ENCODE measurements at regions not wholly inside any gene's neighbourhood (a gene's known extent, or its start where the extent isn't known, plus 50 kb on each side); places are given as distances from the start of the nearest gene placed in this dataset.
"Not testable (repeated sequence)": the region's sequence is repeated elsewhere in the genome, so short reads cannot be mapped to it uniquely, and the experiment has no call there.

DNA sequence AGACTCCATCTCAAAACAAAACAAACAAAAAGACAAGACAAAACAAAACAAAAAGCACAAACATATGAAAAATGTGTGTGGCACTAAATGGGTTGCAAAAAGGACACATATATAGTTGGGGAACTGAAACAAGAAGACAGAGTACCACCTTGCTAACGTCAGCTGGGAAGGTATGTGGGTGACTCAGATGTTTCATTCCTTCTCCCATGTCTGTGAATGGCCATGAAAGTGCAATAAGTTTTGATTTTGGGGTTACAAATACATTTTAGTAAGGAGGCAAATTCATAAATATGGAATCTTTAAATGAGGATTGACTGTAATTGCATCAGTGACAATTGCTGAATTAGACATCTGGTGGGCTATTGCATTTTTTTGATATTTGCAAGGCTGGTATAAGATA is 81.6 kb upstream of the KLF4 start:
- DNase-seq, result no peak

DNA sequence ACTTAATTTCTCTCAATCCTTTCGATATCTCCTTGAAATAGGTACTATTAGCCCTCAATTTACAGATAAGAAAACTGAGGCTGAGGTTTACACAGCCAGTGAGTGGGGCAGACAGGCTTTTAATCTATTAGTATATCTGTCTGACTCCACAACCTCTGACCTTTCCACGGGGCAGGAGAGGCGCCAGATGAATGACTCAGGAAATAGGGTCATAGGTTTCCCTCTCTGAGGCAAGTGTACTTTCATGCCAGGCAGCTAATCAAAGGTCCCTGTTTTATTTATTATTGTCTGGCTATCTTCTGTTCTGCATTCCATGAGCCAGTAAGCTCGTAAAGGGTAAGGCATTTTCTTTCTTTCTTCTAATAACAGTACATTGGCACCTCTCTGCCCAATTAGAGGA is 79.6 kb upstream of the KLF4 start:
- DNase-seq, result no peak

DNA sequence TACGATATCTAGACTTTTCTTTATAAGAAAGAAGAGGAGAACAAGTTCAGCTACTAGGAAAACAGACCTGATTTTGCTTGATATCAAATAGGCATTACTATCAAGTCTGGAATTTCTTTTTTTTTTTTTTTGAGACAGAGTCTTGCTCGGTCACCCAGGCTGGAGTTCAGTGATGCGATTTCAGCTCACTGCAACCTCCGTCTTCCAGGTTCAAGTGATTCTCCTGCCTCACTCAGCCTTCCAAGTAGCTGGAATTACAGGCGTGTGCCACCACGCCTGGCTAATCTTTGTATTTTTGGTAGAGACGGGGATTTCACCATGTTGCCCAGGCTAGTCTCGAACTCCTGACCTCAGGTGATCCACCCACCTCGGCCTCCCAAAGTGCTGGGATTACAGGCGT is 78.8 kb upstream of the KLF4 start:
- not testable (repeated sequence) for DNase-seq

DNA sequence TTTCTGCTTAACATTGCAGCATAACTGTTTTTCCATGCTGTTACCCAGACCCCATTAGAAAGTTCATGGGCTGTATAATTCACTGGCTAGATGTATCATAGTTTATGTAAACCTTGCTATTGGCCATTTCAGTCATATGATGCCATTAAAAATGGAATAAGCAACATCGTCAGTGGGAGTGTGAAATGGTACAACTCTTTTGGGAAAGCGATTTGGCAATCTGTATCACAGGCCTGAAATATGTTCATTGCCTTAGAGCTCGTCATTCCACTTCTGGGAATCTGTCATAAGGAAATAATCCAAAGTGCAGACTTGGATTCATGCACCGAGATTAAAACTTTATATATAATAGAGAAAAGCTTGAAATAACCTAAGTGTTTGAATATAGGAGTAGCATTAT is 77.9 kb upstream of the KLF4 start:
- no peak for DNase-seq

DNA sequence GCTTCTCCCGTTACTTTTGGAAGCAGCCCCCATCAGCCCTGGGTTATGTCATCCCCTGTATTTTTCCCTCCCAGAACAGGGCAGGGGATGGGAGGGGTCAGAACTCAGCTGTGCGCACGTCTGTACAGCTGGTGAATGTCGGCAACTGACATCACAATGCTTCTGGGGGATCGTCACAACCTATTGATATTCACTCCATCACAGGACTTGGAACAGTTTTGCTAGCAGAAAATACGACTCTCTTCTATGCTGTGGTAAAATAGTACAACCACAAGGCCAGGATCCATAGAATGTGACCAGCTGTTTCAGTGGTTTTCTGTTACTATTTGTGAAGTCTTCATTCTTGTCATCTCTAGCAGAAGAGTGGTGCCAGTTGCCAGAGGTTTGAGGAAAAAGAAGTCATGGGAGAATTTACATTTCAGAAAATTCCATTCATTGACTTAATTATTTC is 77.1 kb upstream of the KLF4 start:
- no peak for DNase-seq

DNA sequence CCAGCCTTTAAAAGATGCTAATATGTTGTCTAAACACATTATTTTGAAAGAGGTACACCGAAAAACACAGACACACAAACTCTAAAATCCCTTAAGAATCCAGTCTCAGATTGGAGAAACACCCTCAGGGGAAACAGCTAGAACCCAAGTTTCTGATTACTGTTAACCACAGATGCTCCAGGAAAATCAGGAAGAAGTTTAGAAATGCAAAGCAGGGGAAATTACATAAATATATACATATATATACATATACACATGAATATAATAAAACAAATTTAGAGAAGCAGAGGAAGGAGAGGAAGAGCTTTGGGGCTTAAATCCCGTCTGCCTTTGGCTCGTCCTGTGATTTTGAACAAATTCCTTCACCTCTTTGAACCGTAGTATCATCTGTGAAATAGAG is 73.2 kb upstream of the KLF4 start:
- DNase-seq, result no peak

DNA sequence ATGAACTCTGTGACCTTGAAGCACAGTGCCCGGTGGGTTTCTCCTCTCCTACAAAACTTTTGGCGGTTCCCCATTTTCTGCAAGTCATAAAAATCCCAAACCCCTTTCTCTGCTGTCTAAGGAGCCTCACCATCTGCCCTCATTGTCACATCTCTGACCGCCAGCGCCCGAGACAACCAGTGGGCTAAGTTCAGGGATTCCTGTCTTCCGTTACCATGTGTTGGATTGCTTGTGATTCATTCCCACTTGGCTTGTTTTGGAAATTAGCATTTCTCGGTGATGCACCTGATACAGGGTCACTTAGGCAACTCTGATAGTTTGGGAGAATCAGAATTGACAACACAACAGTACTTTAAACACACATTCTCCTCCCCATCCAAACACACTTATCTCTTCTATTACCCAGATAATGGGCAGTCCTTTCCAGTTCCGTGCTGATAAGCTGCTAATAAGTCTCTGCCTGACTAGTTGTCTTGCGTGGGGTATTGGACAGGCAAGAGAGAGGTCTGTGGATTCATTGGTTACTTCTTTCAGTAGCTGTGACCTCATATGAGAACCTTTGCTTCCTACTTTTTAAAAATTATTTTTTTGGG is 70.0 kb upstream of the KLF4 start:
- no peak for DNase-seq

DNA sequence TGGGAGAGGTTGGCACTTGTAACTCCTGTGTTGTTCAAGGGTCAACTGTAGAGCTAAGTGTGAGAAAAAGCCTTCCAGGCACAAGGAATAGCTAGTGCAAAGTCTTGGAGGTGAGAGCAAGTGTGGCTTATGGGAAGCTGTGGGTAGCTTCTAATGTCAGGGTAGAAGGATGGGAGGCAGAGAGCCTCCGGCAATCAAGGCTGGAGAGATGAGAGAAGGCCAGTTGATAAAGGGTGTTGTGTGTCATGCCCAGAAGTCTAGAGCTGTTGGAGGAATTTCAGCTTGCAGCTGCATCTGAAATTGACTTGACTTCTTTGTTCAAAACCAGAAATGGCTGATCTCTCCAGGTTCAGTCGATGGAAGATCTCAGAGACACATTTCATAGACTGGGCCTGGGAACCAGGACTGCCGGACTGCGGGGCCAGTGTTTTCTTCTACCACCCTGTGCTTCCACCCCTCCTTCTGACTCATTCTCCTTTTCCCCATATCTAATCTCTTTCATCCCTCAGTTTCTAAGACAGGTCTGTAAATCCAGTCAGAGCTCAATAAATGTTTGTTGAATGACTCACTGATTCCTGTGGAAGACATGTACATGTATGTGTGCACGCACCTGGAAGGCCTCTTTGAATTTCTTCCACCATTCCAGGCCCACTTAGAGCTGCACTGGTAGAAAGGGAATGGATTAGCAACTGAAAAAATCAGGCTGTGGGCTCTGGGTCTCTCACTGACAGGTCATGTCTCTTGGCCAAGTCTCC is 67.8 kb upstream of the KLF4 start:
- no peak for DNase-seq

DNA sequence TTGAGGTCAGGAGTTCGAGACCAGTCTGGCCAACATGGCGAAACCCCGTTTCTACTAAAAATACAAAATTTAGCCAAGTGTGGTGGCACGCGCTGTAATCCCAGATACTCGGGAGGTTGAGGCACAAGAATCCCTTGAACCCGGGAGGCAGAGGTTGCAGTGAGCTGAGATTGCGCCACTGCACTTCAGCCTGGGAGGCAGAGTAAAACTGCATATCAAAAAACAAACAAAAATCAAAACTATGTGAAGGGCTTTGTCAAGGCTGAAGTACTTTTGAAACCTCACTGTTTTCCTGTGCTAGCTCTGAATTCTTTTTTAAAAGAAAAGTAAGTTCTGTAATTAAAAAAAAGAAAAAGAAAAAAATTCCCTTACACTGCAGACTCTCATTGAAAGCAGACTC is 65.1 kb upstream of the KLF4 start:
- DNase-seq, result no peak

DNA sequence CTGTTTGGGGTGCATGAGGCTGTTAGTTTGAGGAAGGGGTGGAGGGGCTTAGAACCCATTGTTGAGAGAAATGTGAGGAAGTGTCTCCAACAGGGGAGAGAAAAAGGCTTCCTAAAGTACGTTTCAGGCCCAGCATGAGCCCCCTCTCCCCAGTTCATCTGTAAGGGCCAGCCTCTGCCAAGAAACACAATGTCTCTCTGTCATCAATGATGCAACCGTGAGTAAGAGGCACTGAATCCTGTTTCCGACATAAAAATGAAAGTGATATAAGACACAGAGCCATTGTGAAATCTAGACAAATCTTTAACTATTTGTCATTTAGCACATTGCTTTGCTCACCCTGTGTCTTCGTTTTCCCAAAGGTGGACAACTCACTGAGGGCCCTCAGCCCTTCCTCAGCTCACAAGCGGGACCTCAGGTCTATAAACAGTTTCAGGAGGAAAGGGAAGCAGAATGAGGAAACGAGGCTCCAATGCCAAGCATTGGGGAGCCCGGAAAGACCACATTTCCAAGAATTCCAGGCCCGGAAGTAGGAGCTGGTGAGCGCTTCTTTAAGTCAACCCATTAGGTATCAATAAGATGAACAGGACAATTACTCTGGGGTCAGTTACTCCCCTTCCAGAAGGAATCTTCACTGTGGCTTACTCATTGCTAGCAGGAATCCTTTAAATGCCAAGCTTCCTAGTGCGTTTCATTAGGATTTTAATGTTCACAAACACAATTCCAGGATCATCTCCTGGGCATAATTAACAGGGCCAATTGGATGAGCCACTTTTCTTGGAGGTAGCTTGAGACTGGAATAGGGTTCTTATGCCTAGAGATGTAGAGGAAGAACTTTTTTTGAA is 59.0 kb upstream of the KLF4 start:
- no peak for DNase-seq

DNA sequence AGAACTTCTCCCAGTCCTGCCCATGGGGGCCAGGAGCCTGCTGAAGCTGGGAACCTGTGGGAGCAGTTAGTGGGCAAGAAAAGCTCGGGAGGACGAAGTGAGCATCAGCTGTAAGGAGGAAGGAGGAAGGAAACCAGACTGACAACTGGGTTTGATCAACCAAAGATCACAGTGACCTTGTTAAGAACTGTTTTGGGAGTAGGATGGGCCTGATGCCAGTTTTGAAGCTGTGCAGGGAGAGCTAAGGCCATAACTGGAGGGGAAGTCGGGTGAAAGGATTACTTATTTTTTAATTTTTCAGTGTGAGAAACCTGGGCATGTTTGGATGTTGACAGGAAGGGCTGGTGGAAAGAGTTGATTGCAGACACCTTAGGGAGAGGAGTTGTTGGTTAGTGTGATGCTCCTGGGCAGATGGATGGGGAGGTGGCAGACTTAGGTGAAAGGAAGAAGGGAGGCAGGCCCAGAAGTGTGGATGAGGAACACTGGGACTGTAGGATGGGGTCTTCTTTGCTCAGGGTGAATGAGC is 58.3 kb upstream of the KLF4 start:
- no peak for DNase-seq

DNA sequence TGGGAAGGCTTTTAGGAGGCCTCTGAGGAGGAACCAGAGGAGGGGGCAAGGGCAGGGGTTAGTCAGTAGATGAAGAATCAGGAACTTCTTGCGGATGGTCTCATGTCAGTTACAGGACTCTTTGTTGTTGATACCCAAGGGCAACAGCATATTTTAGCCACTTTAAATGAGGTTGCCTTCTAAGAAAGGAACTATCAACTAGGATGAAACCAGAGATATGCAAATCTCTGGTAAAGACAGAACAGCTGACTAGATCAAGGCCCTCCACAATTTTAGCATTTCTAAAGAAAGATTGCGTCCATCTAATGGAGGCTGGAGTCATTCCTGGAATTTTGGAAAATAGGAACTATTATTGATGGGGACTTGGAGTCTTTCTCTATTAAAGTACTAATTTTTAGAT is 57.7 kb upstream of the KLF4 start:
- DNase-seq, result no peak

DNA sequence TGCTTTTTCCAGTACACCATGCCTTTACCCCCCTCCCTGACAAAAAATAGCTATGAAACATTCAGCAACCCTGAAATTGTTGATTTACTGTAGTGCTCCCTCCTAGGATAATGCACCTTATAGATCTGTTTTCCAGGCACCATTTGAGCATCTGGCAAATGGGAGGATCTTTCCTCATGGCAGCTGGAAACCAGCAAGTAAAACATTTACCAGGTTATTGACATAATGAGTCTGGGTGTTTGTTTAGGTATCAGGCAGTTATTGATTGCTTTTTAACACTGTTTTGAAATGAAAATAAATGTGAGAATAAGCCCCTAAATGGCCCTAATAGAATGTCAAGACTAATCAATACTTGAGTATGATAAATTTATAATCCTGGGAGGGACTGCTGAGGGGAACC is 57.3 kb upstream of the KLF4 start:
- DNase-seq, result no peak

DNA sequence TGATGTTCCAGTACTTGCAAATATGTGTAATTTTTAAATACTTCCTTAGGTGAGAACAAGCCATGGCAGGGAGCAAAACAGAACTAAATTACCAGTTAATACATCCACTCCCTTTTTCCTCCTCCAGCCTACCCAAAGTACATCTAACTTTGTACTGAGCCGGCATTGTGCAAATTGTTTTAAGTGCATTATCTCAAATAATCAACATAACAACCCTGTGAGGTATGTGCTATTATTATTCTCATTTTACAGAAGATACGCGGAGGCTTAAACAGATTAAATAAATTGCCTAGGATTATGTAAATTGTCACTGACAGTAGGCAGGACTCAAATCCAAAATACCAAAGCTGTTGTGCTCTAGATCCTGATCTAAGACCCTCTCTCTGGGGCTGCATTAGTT is 55.5 kb upstream of the KLF4 start:
- no peak for DNase-seq

DNA sequence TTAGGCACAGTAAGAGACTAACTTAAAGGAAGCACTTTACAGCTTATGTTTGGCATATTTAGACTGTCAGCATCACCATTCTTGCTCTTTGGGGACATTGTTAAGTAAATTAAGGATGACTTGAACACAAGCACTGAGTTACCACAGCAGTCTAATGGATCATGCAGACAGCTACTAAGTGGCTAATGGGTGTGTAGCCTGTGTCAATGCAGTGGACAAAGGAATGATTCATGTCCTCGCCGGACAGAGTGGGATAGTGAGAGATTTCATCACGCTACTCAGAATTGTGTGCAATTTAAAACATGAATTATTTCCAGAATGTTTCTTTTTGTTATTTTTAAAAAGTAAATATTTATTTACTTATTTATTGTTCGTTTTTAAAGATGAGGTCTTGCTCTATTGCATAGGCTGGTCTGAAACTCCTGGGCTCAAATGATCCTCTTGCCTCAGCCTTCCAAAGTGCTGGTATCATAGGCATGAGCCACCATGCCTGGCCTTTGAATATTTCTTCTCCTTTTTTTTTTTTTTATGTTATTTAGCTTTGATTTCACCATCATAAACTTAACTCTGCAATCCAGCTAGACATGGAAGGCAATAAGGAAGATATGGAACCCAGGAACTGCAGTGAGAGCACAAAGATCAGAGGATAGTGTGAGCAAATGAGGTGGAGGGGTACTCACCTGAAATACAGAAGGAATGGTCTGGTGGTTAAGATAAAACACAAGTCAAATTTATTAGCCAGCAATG is 53.0 kb upstream of the KLF4 start:
- DNase-seq, result no peak

DNA sequence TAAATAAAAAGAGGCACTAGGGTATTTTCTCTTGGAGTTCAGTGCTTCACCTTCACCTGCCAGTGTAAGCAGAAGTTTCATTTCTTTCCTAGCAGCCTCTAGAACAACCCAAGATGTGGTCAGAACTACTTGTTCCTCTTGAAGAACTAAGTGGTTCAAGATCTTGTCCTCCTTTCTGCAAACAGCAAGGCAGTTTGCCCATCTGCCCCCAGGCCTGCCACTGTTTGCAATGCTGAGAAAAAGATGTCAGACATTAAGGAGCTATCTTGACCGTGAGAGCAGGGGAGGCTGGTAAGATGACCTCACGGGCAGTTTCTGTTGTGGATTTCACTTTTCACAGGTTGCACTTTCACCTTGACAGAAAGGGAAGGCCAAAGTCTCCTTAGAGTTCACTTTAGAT is 52.0 kb upstream of the KLF4 start:
- no peak for DNase-seq

DNA sequence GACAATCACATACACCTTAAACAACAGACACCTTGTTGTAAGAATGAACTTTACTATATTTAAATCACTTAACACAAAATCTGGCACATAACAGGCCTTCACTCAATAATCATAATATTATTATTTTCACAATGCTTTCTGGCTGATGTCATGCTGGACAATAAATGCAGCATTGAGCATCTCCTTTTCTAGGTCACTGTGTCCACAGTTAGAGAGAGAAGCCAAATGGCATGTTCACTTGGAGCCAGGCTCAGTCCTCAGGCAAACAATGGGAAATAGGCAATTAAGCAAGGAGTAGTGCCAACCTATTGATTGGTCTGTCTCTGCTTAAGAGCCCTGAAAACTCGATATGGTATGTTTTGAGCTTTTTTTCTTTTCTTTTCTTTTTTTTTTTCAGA is 50.6 kb upstream of the KLF4 start:
- no peak for DNase-seq

DNA sequence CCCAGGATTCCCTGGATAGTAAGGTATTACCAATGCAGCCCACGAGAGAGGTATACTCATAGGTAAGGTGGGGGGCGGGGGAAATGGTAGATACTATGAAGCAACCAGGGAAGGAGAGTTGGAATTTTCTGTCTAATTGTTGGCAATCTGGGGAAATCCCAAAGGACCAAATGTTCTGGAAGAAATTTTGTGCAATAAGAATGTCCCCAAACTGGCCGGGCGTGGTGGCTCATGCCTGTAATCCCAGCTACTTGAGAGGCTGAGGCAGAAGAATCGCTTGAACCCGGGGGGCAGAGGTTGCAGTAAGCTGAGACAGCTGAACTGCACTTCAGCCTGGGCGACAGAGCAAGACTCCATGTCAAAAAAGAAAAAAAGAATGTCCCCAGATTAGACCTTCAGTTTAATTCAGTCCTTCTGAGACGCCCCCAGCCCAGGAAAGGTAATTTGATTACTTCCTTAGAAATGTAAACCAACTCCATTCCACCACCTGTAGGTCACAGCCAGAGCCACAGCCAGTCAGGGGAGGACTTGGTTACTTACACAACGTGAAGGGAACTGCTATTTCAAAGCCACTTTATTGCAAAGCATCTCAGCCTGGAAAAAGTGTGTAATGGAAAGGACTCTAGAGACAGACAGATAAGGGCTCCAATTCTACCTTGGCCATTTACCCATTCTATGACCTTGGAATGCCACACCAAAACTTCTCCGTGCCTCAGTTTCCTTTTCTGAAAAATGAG is 50.0 kb upstream of the KLF4 start:
- no peak for DNase-seq

Measured in NCI-H345 (cell line).